ENCODE measurements at regions not wholly inside any gene's neighbourhood (a gene's known extent, or its start where the extent isn't known, plus 50 kb on each side); places are given as distances from the start of the nearest gene placed in this dataset.

DNA sequence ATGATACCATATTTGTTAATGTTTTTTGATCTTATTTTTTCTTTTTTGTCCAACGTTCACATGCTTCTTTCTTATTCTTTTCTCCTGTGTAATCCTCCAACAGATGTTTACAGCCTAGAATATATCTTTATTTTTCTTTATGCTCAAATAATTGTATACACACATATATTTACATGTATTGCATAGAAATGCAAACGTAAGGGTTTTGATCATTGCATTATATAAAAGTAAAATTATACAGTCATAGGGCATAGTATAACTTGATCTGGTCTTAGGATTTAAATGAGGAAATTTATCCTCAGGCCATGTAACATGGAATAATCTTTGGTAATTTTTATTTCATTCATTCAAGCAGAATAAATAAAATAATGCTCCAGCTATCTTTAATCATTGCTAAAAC, 84.9 kb upstream of the EEF1E1 start:
- no peak for DNase-seq (ENCODE audit: unreplicated experiment)
- TF ChIP-seq, protein P1, sequence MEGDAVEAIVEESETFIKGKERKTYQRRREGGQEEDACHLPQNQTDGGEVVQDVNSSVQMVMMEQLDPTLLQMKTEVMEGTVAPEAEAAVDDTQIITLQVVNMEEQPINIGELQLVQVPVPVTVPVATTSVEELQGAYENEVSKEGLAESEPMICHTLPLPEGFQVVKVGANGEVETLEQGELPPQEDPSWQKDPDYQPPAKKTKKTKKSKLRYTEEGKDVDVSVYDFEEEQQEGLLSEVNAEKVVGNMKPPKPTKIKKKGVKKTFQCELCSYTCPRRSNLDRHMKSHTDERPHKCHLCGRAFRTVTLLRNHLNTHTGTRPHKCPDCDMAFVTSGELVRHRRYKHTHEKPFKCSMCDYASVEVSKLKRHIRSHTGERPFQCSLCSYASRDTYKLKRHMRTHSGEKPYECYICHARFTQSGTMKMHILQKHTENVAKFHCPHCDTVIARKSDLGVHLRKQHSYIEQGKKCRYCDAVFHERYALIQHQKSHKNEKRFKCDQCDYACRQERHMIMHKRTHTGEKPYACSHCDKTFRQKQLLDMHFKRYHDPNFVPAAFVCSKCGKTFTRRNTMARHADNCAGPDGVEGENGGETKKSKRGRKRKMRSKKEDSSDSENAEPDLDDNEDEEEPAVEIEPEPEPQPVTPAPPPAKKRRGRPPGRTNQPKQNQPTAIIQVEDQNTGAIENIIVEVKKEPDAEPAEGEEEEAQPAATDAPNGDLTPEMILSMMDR (IDR thresholded peaks at IDR 0.05; ENCODE audit: unreplicated experiment): no peak
- no peak overlapping the region for H3K4me3 Mint-ChIP-seq (ENCODE audit: unreplicated experiment)
- BruUV-seq (replicated peaks): no TSS peak
- no peaks in the 10 kb centered on the region for H3K9me3 Mint-ChIP-seq (ENCODE audit: unreplicated experiment)
- H3K4me1 Mint-ChIP-seq (ENCODE audit: insufficient read depth, unreplicated experiment): no peaks in the 10 kb centered on the region
- intact Hi-C loops (cut with micrococcal nuclease): no loop called here
- no peaks in the 10 kb centered on the region for H3K36me3 Mint-ChIP-seq (ENCODE audit: insufficient read depth, unreplicated experiment)
- ChIA-PET POLR2A (interaction anchor here (1.3 kb wide), 1 partner anchor 26 kb away, joined by 3 read pairs; no protein-coding TSS in a partner anchor), CTCF (interaction anchor here (0.6 kb wide), 1 partner anchor 31 kb away, joined by 4 read pairs; no protein-coding TSS in a partner anchor)
- no peak overlapping the region for H3K27ac Mint-ChIP-seq (ENCODE audit: low read depth, unreplicated experiment)
- no peaks in the 10 kb centered on the region for H3K27me3 Mint-ChIP-seq (ENCODE audit: insufficient read depth, unreplicated experiment)

DNA sequence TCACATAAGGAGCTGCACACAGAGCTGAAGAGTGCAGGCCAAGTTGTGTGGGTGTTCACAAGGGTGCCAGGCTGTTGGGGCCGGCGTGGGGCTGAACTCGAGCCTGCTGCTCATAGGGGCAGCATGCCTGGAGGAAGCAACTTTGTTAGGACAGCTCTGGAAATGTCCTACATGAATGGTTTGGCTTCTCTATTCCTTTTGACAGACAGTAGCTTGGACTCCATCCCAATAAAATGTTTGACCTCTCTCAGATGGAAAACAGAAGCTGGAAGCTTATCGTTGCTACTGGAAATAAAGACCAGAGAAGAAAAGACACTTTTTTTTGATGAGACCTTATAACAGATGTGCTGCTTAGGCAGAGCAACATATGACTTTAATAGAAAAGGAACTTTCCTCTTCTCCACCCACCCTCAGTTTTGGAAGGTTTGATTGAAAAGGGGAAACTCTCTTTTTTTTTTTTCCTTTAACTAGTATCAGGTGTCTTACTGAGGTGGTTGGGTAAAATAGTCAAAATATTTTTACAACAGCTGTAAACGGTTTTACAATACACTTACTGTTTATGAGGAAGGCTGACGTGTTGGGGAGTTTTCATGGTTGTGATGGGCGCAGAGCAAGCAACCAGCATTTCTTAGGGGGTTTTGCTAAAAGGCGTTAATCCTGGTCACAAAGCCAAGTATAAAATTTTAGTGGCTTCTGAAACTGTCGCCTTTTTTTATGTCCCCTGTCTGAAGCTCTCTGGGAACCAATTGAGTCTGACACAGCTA, 80.7 kb upstream of the EEF1E1 start:
- ChIA-PET POLR2A (interaction anchor here (0.7 kb wide), 1 partner anchor 18 kb away, joined by 7 read pairs; no protein-coding TSS in a partner anchor), CTCF (interaction anchor here (0.6 to 1.6 kb wide), 3 partner anchors 38 to 190 kb away, joined by 3 read pairs; no protein-coding TSS in a partner anchor)
- Mint-ChIP-seq H3K36me3 (ENCODE audit: insufficient read depth, unreplicated experiment) (no peaks in the 10 kb centered on the region), H3K9me3 (ENCODE audit: unreplicated experiment) (no peaks in the 10 kb centered on the region), H3K4me3 (ENCODE audit: unreplicated experiment) (no peak overlapping the region), H3K27ac (ENCODE audit: low read depth, unreplicated experiment) (no peak overlapping the region), H3K27me3 (ENCODE audit: insufficient read depth, unreplicated experiment) (no peaks in the 10 kb centered on the region), H3K4me1 (ENCODE audit: insufficient read depth, unreplicated experiment) (peaks cover 11% of the 10 kb centered on the region)
- intact Hi-C loops (cut with micrococcal nuclease): no loop called here
- TF ChIP-seq, protein P1 (IDR thresholded peaks at IDR 0.05; ENCODE audit: unreplicated experiment): no peak
- no TSS peak for BruUV-seq (replicated peaks)
- no peak for DNase-seq (ENCODE audit: unreplicated experiment)

DNA sequence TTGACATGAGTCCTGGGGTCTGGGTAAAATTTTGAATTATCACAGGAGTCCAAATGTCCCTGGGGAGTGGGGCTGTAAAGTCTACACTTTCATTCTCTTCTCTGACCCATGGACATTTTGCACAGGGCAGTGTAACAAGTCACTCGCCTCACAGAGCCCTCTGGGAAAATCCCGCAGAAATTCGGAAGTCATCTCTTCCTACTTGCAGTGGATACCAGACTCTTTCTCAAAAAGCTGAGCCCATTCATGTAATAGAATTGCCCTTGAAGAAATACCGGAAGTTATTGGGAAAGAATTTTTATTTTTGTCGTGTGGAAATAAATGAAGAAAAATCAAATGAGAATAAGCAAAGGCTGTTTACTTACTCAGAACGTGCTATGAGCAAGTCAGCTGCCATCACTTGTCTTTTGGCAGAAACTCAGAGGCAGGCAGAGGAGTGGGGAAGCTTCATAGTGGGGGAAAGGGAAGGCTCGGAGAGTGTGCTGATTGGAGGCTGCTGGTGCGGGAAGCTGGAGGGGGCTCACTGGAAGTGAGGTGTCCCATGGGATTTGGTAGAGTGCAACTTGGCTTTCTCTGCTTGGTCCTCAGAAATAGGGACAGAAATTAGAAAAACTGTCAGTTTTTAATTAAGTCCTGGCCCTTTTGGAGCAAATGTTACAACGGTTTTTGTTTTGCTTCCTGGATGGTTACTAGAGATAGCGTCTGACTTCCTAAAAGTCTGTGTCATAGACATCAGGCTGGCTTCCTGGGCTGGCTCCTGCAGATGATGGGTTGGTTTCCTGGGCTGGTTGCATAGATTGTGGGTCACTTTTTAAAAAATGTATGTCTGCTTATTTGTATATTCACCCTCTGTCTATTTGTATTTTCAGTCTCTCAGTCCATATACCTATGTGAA, 79.8 kb upstream of the EEF1E1 start:
- no TSS peak for BruUV-seq (replicated peaks)
- no peak for DNase-seq (ENCODE audit: unreplicated experiment)
- intact Hi-C loops (cut with micrococcal nuclease): no loop called here
- H3K9me3 Mint-ChIP-seq (ENCODE audit: unreplicated experiment): no peaks in the 10 kb centered on the region
- H3K27ac Mint-ChIP-seq (ENCODE audit: low read depth, unreplicated experiment): no peak overlapping the region
- no peak overlapping the region for H3K4me3 Mint-ChIP-seq (ENCODE audit: unreplicated experiment)
- ChIA-PET CTCF (interaction anchor here (1.2 to 1.6 kb wide), 2 partner anchors 39 to 52 kb away, joined by 3 read pairs; no protein-coding TSS in a partner anchor), POLR2A (no interaction called here)
- no peaks in the 10 kb centered on the region for H3K27me3 Mint-ChIP-seq (ENCODE audit: insufficient read depth, unreplicated experiment)
- TF ChIP-seq, protein P1 (IDR thresholded peaks at IDR 0.05; ENCODE audit: unreplicated experiment): no peak
- peaks cover 20% of the 10 kb centered on the region for H3K4me1 Mint-ChIP-seq (ENCODE audit: insufficient read depth, unreplicated experiment)
- H3K36me3 Mint-ChIP-seq (ENCODE audit: insufficient read depth, unreplicated experiment): no peaks in the 10 kb centered on the region

All from MCF 10A (cell line).